HG03064 (cell line): ENCODE measurements at regions not wholly inside any gene's neighbourhood (a gene's known extent, or its start where the extent isn't known, plus 50 kb on each side); places are given as distances from the start of the nearest gene placed in this dataset.

Experiments
- ATAC-seq: cut with Tn5 transposase; IDR thresholded peaks from one replicate; pipeline ENCODE4 v1.9.1; 2021; ENCODE audit warnings: low read depth; ENCODE audit not compliant: unreplicated experiment

- ATAC-seq, result no peak
Observed at GRCh38 chr1:199177241-199177640, 538.4 kb downstream of the PTPRC start.

- ATAC-seq, result no peak
Observed at GRCh38 chr1:199178646-199179045, 539.8 kb downstream of the PTPRC start.

GRCh38 chr1:199182186-199182843, 543.5 kb downstream of the PTPRC start:
- ATAC-seq, result no peak

GRCh38 chr1:199184180-199184579, 545.3 kb downstream of the PTPRC start:
- no peak for ATAC-seq

- no peak for ATAC-seq
Observed at GRCh38 chr1:199194862-199195261, 556.0 kb downstream of the PTPRC start.

GRCh38 chr1:199197695-199198094, 558.9 kb downstream of the PTPRC start:
- no peak for ATAC-seq

- no peak for ATAC-seq
Observed at GRCh38 chr1:199202331-199202730, 563.5 kb downstream of the PTPRC start.

- ATAC-seq, result no peak
Observed at GRCh38 chr1:199204231-199204630, 565.4 kb downstream of the PTPRC start.

GRCh38 chr1:199205740-199206441, 567.1 kb downstream of the PTPRC start:
- no peak for ATAC-seq

GRCh38 chr1:199208847-199209246, 570.0 kb downstream of the PTPRC start:
- ATAC-seq, result no peak

- no peak for ATAC-seq
Observed at GRCh38 chr1:199218065-199218464, 579.2 kb downstream of the PTPRC start.

- ATAC-seq, result no peak
Observed at GRCh38 chr1:199218533-199218932, 579.7 kb downstream of the PTPRC start.

GRCh38 chr1:199220031-199220430, 581.2 kb downstream of the PTPRC start:
- no peak for ATAC-seq

GRCh38 chr1:199221371-199222150, 582.7 kb downstream of the PTPRC start:
- ATAC-seq, result no peak

- no peak for ATAC-seq
Observed at GRCh38 chr1:199223936-199224335, 585.1 kb downstream of the PTPRC start.

GRCh38 chr1:199226163-199226562, 587.3 kb downstream of the PTPRC start:
- ATAC-seq, result no peak

- no peak for ATAC-seq
Observed at GRCh38 chr1:199242147-199242546, 603.3 kb downstream of the PTPRC start.

- no peak for ATAC-seq
Observed at GRCh38 chr1:199242601-199243000, 603.8 kb downstream of the PTPRC start.

- peak; percentile 98 for ATAC-seq
Observed at GRCh38 chr1:199243423-199244061, 604.7 kb downstream of the PTPRC start.

GRCh38 chr1:199245946-199246345, 607.1 kb downstream of the PTPRC start:
- no peak for ATAC-seq

GRCh38 chr1:199246716-199247115, 607.9 kb downstream of the PTPRC start:
- no peak for ATAC-seq
